GM23338 (cell line): ENCODE measurements at regions not wholly inside any gene's neighbourhood (a gene's known extent, or its start where the extent isn't known, plus 50 kb on each side); places are given as distances from the start of the nearest gene placed in this dataset.

Source experiments
- ATAC-seq: fragments of 200-7000 bp; cut with Tn5 transposase; 3 replicates; pipeline ENCODE4 v1.9.1; 2020
- DNase-seq: peaks from one replicate; pipeline ENCODE4 v3.0.0-alpha.2; 2015; ENCODE audit warnings: low spot score
- H2AFZ ChIP-seq: fragments of 200-600 bp; sonication (generic); 2 replicates; pipeline ENCODE4 v1.8.0; 2016; ENCODE audit warnings: antibody characterized with exemption, mild to moderate bottlenecking, moderate library complexity
- H3F3A ChIP-seq: fragments of 200-600 bp; sonication (generic); replicated peaks from 2 replicates; pipeline ENCODE4 v1.8.0; 2017; ENCODE audit warnings: antibody characterized with exemption, mixed run types, low read depth
- H3K27ac ChIP-seq: fragments of 200-600 bp; sonication (generic); 2 replicates; pipeline ENCODE4 v1.6.1; 2016; ENCODE audit warnings: low read depth
- H3K27me3 ChIP-seq: fragments of 200-600 bp; sonication (generic); 2 replicates; pipeline ENCODE4 v1.8.0; 2016; ENCODE audit warnings: mild to moderate bottlenecking, mixed run types, moderate library complexity; ENCODE audit not compliant: insufficient read depth
- H3K36me3 ChIP-seq: fragments of 200-600 bp; sonication (generic); 2 replicates; pipeline ENCODE4 v1.8.0; 2016; ENCODE audit warnings: mild to moderate bottlenecking; ENCODE audit not compliant: insufficient read depth
- H3K4me1 ChIP-seq: fragments of 200-600 bp; sonication (generic); 2 replicates; pipeline ENCODE4 v1.8.0; 2016; ENCODE audit warnings: mild to moderate bottlenecking, moderate library complexity; ENCODE audit not compliant: insufficient read depth
- H3K4me2 ChIP-seq: fragments of 200-600 bp; sonication (generic); 2 replicates; pipeline ENCODE4 v1.7.1; 2017; ENCODE audit warnings: mixed run types
- H3K4me3 ChIP-seq: fragments of 200-600 bp; sonication (generic); 2 replicates; pipeline ENCODE4 v1.6.1; 2016; ENCODE audit warnings: mixed run types
- H3K79me2 ChIP-seq: fragments of 200-600 bp; sonication (generic); replicated peaks from 2 replicates; pipeline ENCODE4 v1.8.0; 2017; ENCODE audit warnings: mild to moderate bottlenecking; ENCODE audit not compliant: insufficient read depth
- H3K9me2 ChIP-seq: fragments of 200-600 bp; sonication (generic); 2 replicates; pipeline ENCODE4 v1.8.0; 2017; ENCODE audit not compliant: insufficient read depth
- H4K20me1 ChIP-seq: fragments of 200-600 bp; sonication (generic); replicated peaks from 2 replicates; pipeline ENCODE4 v1.8.0; 2017; ENCODE audit warnings: mild to moderate bottlenecking; ENCODE audit not compliant: insufficient read depth
- H3K27ac Mint-ChIP-seq: 2 replicates; pipeline ENCODE4 v1.8.0; 2020; ENCODE audit warnings: inconsistent platforms, mild to moderate bottlenecking, moderate library complexity, mixed read lengths
- H3K27me3 Mint-ChIP-seq: 3 replicates; pipeline ENCODE4 v1.8.0; 2022; ENCODE audit warnings: low read depth, mild to moderate bottlenecking, moderate library complexity, mixed read lengths, inconsistent platforms; ENCODE audit not compliant: insufficient read depth, poor library complexity
- H3K36me3 Mint-ChIP-seq: 3 replicates; pipeline ENCODE4 v1.8.0; 2021; ENCODE audit warnings: low read depth, mild to moderate bottlenecking, inconsistent platforms, moderate library complexity, mixed read lengths
- H3K4me1 Mint-ChIP-seq: 3 replicates; pipeline ENCODE4 v1.8.0; 2020; ENCODE audit warnings: mild to moderate bottlenecking, inconsistent platforms, mixed read lengths
- H3K4me3 Mint-ChIP-seq: 3 replicates; pipeline ENCODE4 v1.8.0; 2021; ENCODE audit warnings: moderate library complexity, mild to moderate bottlenecking, inconsistent platforms, mixed read lengths
- H3K9me3 Mint-ChIP-seq: 3 replicates; pipeline ENCODE4 v1.8.0; 2020; ENCODE audit warnings: moderate library complexity, mild to moderate bottlenecking, inconsistent platforms, mixed read lengths
- CREB1 ChIP-seq: fragments of 250-450 bp; sonication (Bioruptor Pico); IDR thresholded peaks from 2 replicates; pipeline ENCODE4 v1.5.0; 2020; ENCODE audit warnings: low read depth, mild to moderate bottlenecking, moderate library complexity
- CTCF ChIP-seq, 2 experiments: fragments of 200-600 bp in 1 of 2; sonication (generic) in 1 of 2; conservative IDR thresholded peaks; 2 replicates each; pipeline versions ENCODE4 v1.5.1 to v1.6.1; 2016 to 2017; ENCODE audit warnings: antibody characterized with exemption in 2 of 2, low read depth in 2 of 2, mild to moderate bottlenecking in 2 of 2, moderate library complexity in 1 of 2
- ETS1 ChIP-seq: IDR thresholded peaks from 2 replicates; pipeline ENCODE4 v1.6.1; 2016; ENCODE audit warnings: antibody characterized with exemption
- POLR2AphosphoS5 ChIP-seq: IDR thresholded peaks from 2 replicates; pipeline ENCODE4 v1.6.1; 2016; ENCODE audit warnings: antibody characterized with exemption, low read depth
- ZNF114 ChIP-seq: fragments of 250-450 bp; sonication (Bioruptor Pico); IDR thresholded peaks from 2 replicates; pipeline ENCODE4 v1.5.0; 2020; ENCODE audit warnings: mild to moderate bottlenecking, moderate library complexity
- ZNF462 ChIP-seq: fragments of 250-450 bp; sonication (Bioruptor Pico); IDR thresholded peaks from 2 replicates; pipeline ENCODE4 v1.5.0; 2020; ENCODE audit warnings: mild to moderate bottlenecking, moderate library complexity

- H4K20me1 ChIP-seq = no peaks in the 10 kb centered on the region
- no peaks in the 10 kb centered on the region for H3K27me3 ChIP-seq
- Mint-ChIP-seq H3K36me3 (peaks cover 25% of the 10 kb centered on the region), H3K9me3 (peaks cover 4% of the 10 kb centered on the region; the same call in 2 of the 3 replicates), H3K27ac (no peak overlapping the region), H3K4me1 (peaks cover 44% of the 10 kb centered on the region), H3K4me3 (no peak overlapping the region), H3K27me3 (no peaks in the 10 kb centered on the region)
- peaks cover 24% of the 10 kb centered on the region for H3K4me1 ChIP-seq
- peaks cover 10% of the 10 kb centered on the region for H3K9me2 ChIP-seq
- no peak overlapping the region for H3K27ac ChIP-seq
- H2AFZ ChIP-seq = no peak overlapping the region
- no peaks in the 10 kb centered on the region for H3K79me2 ChIP-seq
- H3F3A ChIP-seq = no peaks in the 10 kb centered on the region
- no peaks in the 10 kb centered on the region for H3K36me3 ChIP-seq
- ATAC-seq = peak; percentile 48; the same call in 2 of the 3 replicates
- TF ChIP-seq ZNF462 (no peak), CTCF (conservative IDR thresholded peaks at IDR 0.05; ENCODE audit: low read depth in 2 of 2) (peak; percentile 43 to 74; a peak in 3 of 4 replicates)
- H3K4me3 ChIP-seq = no peak overlapping the region
- no peak overlapping the region for H3K4me2 ChIP-seq
- DNase-seq = peak; percentile 74
Measured at GRCh38 chr12:46675736-46676135, 150.1 kb downstream of the SLC38A4 start.

- no peak overlapping the region for H3K4me2 ChIP-seq
- no peak for ATAC-seq
- H3K79me2 ChIP-seq = no peaks in the 10 kb centered on the region
- no peaks in the 10 kb centered on the region for H4K20me1 ChIP-seq
- H3K27ac Mint-ChIP-seq = no peak overlapping the region
- no peaks in the 10 kb centered on the region for H3K27me3 Mint-ChIP-seq
- H3K4me1 ChIP-seq = peaks cover 21% of the 10 kb centered on the region
- DNase-seq = no peak
- H3K9me2 ChIP-seq = peaks cover 15% of the 10 kb centered on the region
- H3F3A ChIP-seq = no peaks in the 10 kb centered on the region
- no peak overlapping the region for H2AFZ ChIP-seq
- peaks cover 46% of the 10 kb centered on the region for H3K4me1 Mint-ChIP-seq
- H3K9me3 Mint-ChIP-seq = peaks cover 12% of the 10 kb centered on the region
- no peak overlapping the region for H3K4me3 Mint-ChIP-seq
- H3K36me3 Mint-ChIP-seq = peaks cover 34% of the 10 kb centered on the region
- H3K4me3 ChIP-seq = no peak overlapping the region
- no peak overlapping the region for H3K27ac ChIP-seq
- H3K27me3 ChIP-seq = no peaks in the 10 kb centered on the region
- H3K36me3 ChIP-seq = no peaks in the 10 kb centered on the region
- TF ChIP-seq CREB1 (CRISPR knock-in tag) (no peak), ZNF114 (CRISPR knock-in tag) (no peak), POLR2AphosphoS5 (no peak), ETS1 (no peak), CTCF (conservative IDR thresholded peaks at IDR 0.05; ENCODE audit: low read depth in 2 of 2) (no peak)
Measured at GRCh38 chr12:46674800-46675199, 151.0 kb downstream of the SLC38A4 start.
